GM23248 (cell line): ENCODE measurements at regions not wholly inside any gene's neighbourhood (a gene's known extent, or its start where the extent isn't known, plus 50 kb on each side); places are given as distances from the start of the nearest gene placed in this dataset.

Experiments
- EZH2 ChIP-seq: fragments of 200-600 bp; sonication (generic); IDR thresholded peaks from 2 replicates; pipeline ENCODE4 v1.6.1; 2018; ENCODE audit warnings: antibody characterized with exemption, mild to moderate bottlenecking; ENCODE audit not compliant: insufficient read depth, poor library complexity, severe bottlenecking
- EZH2phosphoT487 ChIP-seq: fragments of 200-600 bp; sonication (generic); IDR thresholded peaks from 2 replicates; pipeline ENCODE4 v1.6.1; 2018; ENCODE audit warnings: antibody characterized with exemption, moderate library complexity, mild to moderate bottlenecking, low read depth; ENCODE audit not compliant: insufficient read depth

DNA sequence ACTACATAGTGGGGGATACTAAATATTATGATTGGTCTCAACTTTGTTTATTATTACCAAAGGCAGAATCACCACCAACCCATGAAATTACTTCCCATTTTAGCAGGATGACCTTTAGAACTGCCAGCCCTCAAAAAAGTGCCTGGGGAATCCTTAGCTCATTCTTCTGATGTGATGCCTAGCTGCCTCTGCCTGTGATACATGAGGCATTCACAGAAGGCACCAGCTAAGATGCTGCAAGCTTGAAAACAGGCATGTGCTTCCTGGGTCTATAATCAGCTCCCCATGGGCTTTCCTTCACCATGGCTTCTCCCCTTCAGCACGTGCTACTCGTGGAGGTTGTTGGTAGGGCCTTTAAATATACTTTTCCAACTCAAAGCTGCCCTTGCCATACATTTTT lies 50.4 kb upstream of the ARHGAP20 start:
- TF ChIP-seq EZH2phosphoT487 (no peak), EZH2 (no peak)
